ENCODE measurements at regions not wholly inside any gene's neighbourhood (a gene's known extent, or its start where the extent isn't known, plus 50 kb on each side); places are given as distances from the start of the nearest gene placed in this dataset.
"Not testable (repeated sequence)": the region's sequence is repeated elsewhere in the genome, so short reads cannot be mapped to it uniquely, and the experiment has no call there.

- peak; percentile 82 for DNase-seq (ENCODE audit: low spot score)
Measured at GRCh38 chr11:112514011-112514740, 253.5 kb upstream of the PLET1 start.

- DNase-seq (ENCODE audit: low spot score), result no peak
Measured at GRCh38 chr11:112516261-112516660, 255.6 kb upstream of the PLET1 start.

DNA sequence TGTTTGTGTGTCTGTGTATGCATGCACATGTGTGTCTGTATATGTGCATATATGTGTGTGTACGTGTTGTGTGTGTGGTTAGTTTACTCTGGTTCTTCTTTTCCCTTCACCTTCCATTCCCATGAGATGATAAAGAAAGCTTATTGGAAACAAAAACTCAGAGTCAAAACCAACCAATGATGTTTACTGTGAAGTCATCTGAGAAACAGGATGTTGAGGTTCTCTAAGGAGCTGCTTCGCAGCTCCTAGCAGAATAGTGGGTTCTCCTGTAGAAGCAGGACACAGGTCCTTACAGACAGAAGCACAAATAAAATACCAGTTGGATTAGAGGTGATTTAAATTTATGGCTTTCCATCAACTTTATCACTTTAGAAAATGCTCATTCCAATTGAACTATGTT, 256.1 kb upstream of the PLET1 start:
- no peak for DNase-seq (ENCODE audit: low spot score)

DNA sequence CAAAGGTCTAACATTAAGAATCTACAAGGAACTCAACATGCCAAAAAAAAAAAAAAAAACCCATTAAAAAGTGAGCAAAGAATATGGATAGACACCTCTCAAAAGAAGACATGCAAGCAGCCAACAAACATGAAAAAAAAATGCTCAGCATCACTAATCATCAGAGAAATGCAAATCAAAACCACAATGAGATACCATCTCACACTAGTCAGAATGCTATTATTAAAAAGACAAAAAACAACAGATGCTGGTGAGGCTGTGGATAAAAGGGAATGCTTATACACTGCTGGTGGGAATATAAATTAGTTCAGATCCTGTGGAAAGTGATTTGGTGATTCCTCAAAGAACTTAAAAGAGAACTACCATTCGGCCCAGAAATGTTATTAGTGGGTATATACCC, 257.7 kb upstream of the PLET1 start:
- DNase-seq (ENCODE audit: low spot score), result no peak

GRCh38 chr11:112519751-112520150, 259.1 kb upstream of the PLET1 start:
- no peak for DNase-seq (ENCODE audit: low spot score)

DNA sequence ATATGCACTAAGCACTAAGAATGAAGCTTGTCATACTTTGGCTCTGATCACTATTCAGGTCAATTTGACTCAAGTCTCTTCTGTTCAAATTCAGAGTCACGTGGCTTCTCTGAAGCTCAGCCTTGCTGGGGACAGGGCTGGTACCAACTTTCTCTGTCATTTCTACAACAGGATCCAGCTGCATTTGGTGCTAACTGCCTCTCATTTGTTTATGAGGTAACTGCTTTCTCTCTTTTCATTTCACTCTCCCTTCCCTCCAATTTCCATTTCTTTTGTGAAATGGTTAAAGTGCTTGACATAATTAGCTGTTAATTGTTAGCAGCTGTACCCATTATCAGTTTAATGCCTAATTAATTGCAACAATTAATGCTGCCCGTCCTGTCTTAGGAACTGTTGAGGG, 259.7 kb upstream of the PLET1 start:
- no peak for DNase-seq (ENCODE audit: low spot score)

DNA sequence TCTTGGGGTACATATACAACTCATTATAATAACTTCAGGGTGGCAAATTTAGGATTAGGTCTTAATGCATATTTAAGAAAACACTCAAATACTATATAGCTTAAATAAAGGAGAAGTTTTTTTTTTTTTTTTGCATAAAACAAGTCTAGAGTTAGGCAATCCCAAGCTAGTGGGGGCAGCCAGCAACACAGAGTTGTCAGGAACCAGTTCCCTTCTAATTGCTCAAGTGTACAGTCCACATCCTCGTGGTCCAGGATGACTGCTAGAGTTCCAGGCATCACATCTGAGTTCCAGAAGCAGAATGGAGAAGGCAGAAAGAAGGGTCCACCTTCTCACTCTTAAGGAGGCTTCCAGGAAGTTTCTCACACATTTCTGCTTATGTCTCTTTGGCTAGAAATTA, 261.9 kb upstream of the PLET1 start:
- no peak for DNase-seq (ENCODE audit: low spot score)

DNA sequence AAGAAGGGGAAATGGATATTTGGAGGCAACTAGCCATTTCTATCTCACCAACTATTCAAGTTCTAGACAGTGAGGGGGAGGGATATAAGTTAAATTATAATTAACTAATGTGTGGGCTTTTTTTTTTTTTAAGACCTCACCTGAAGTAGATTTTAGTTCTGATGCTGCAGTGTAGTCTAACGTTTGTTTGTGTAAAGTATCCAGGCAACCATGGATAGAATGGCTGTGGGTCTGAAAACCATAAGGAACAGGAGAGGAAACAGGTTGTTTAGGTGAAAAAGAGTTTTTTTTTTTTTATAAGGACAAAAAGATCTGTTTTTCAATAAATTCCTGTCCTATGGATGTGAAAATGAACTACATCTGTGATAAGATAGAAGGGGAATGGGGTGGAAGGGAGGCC, 262.4 kb upstream of the PLET1 start:
- no peak for DNase-seq (ENCODE audit: low spot score)

DNA sequence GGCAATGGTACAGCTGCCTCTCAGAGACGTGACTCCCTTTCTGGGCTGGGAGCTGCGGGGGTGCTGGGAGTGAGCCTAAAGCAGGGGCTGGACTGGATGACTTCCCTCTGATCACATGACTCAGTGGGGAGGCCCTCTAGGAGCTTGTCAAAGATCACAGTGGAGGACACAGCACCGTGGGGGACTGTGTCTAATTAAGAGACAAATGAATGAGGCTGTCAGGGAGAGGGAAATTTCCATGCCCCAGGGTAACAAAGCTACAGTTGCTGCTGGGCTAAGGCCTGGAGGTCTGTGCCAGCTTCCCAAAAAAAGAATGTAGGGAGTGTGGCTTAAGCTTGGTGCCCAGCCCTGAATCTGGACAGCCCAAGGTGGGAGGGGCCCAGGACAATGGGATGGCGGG, 262.8 kb upstream of the PLET1 start:
- DNase-seq (ENCODE audit: low spot score), result peak; percentile 85

- peak; percentile 74 for DNase-seq (ENCODE audit: low spot score)
Measured at GRCh38 chr11:112523951-112524350, 263.3 kb upstream of the PLET1 start.

DNA sequence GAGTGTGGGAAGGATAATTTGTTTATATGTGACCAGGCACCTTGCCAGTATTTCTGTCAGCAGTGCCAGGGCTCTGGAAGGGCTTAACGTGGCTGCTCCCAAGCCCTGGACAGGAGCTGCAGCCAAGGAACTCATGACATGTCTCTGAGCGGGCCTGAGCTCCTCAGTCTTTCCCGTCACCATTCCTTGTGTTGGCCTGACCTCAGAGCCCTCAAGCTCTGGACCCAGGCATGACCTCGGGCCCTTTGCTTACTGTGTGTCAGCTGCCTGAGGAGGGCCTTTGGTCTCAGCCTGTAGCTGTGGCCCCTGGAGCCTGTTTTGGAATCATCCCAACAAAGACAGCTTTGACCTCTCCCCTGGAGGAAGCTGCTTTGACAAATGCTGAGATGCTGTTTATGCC, 264.1 kb upstream of the PLET1 start:
- DNase-seq (ENCODE audit: low spot score), result no peak

DNA sequence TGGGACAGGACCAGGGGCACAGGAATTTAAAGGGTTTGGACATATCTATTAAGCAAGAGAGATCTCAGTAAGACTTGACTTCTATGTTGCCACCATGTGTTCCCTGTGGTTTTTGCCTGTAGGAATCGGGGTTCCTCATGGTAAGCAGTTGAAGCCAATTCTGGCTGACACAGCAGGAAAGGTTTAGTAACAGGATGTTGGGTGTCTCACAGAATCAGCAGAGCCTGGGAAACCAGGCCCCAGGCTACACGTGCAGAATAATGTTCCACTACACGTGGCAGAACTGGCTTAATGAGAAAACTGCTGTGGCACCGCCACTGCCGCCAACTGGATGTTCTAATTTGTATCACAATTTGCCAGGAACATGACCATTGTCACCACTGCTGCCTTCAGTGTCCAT, 264.6 kb upstream of the PLET1 start:
- no peak for DNase-seq (ENCODE audit: low spot score)

DNA sequence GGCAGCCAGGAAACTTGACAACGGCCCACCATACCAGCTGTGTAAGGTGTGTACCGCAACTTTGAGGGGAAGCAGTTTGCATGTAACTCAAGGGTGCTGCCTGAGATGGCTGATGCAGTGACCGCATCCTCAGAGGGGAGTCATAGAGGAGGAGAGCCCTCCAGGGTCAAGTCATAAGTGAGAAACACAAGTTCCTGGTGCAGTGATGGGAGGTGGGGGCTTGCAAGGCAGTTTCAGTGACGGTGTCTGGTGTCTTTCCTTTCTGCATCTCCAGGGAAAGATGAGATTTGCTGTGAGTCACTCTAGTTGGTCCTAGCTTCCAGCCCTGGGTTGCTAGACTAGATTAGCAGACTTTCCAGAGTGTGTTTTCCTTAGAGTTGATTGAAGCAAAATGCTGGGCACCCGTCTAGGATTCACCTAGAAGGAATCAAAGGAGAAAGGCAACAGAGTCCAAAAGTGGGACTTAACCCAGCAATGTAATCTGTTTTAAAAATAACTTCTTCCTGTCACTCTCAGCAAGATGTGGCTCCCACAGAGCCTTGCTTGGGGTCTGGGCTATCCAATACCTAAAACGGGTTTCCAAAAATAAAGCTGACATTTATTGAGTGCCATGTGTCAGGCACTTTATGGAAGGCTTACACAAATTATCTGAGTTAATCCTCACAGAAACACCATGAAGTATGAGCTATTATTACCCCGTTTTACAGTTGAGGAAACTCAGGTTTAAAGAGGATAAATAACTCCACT, 265.4 kb upstream of the PLET1 start:
- no peak for DNase-seq (ENCODE audit: low spot score)

- no peak for DNase-seq (ENCODE audit: low spot score)
Measured at GRCh38 chr11:112526699-112527416, 266.2 kb upstream of the PLET1 start.

DNA sequence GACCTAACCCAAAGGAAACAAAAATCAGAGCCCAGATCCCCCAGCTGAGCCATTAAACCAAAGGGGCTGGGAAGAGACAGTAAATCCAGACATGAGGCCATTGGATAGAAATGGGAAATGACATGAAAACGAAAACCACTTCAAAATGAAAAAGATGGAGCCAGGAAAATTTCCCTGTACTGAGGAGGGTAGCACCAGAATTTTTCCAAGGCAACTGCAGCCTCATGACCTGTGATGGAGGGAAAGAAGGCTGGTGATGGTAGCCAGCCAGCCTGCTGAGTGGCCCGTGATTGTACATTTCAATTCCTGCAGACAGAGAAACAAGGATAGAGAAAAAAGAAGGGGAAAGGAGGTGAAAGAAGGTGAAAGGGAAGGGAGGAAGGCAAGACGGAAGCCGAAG, 268.4 kb upstream of the PLET1 start:
- DNase-seq (ENCODE audit: low spot score), result no peak

DNA sequence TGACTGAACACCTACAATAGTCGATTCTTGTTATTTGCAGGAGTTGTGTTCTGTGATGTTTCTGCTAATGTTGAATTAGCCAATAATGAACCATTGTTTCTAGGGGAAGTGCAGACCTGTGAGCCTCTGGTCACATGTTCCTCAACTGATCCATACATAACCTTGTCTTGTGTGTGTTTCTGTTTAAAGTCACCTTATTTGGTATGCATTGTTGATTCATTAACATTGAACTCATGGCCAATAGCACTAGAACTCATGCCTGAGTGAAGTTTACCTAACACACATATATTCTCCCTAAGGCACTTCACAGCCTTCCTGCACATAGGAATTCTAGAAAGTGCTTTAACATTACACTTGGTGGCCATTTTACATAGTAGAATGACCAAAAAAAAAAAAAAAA, 271.8 kb upstream of the PLET1 start:
- no peak for DNase-seq (ENCODE audit: low spot score)

DNA sequence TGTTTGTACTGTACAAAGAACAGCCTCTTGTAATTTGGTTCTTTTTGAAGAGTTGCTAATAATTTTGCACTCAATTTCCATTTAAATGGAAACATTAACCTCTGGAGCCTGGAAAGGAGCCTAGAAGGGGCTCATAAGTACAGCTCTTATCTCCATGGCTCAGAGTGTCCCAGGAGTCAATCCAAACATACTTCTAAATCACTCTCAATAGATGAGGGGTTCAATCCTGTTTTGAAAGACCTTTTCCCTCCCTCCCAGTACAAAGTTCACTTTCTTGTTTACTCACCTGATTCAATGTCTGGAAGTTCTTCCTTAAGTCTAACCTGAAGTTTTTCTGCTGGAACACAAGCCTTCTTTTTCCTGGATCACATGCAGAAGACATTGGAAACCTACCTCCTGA, 273.0 kb upstream of the PLET1 start:
- DNase-seq (ENCODE audit: low spot score), result no peak

DNA sequence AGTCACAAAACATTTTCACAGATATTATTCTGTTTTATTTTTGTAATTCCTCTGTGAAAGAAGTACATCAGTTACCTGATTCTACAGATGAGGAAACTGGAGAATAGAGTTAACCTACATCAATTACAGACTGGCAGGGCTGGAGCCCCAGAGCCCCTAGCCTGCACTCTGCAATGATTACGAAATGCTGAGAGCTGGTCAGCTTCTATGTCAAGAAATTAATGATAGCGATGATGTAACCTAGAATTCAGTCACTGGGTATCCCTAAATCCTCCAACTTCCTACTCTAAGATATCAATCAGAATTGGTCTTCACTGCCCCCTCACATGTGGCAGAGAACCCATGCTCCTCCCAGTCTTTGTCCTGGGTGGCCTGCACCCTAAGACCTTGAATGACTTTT, 273.5 kb upstream of the PLET1 start:
- DNase-seq (ENCODE audit: low spot score), result no peak

GRCh38 chr11:112537026-112537425, 276.4 kb upstream of the PLET1 start:
- DNase-seq (ENCODE audit: low spot score), result no peak

DNA sequence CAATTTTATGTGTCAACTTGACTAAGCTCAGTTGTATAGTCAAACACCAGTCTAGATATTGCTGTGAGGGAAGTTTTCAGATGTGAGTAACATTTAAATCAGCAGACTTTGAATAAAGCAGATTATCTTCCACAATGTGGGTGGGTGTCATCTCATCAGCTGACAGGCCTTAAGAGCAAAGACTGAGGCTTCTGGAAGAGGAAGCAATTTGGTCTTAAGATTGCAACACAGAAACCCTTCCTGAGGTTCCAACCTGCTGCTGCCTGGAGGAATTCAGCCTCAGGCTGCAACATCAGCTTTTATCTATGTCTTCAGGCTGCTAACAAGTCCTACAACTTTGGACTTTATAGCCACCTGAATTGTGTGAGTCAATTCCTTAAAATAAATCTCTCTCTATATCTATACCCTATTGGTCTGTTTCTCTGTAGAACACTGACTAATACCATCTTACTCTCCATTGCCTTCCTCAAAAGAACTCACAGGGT, 277.2 kb upstream of the PLET1 start:
- no peak for DNase-seq (ENCODE audit: low spot score)

- DNase-seq (ENCODE audit: low spot score), result no peak
Measured at GRCh38 chr11:112538534-112539280, 278.0 kb upstream of the PLET1 start.

DNA sequence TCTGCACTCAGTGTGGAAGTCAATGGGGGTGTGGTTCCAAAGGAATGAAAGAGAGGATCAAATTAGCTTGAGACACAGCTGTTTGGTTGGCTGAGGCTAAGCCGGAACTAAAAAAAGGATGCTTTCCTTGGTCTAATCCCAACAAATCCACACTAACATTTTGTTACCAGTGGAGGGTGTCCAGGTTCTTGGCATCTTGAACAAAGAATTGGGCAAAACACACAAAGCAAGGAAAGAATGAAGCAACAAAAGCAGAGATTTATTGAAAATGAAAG, 278.6 kb upstream of the PLET1 start:
- DNase-seq (ENCODE audit: low spot score), result not testable (repeated sequence)

GRCh38 chr11:112539741-112540140, 279.1 kb upstream of the PLET1 start:
- DNase-seq (ENCODE audit: low spot score), result no peak
